HepG2 (cell line): ENCODE measurements at regions not wholly inside any gene's neighbourhood (a gene's known extent, or its start where the extent isn't known, plus 50 kb on each side); places are given as distances from the start of the nearest gene placed in this dataset.

Experiments used
- ATAC-seq: fragments of 200-7000 bp; cut with Tn5 transposase; 3 replicates; pipeline ENCODE4 v1.9.1; 2020; ENCODE audit warnings: mild to moderate bottlenecking, moderate library complexity
- BruUV-seq: library from RNA; stranded (reverse); fragments of 400-500 nt; replicated peaks from 2 replicates; lab custom pipeline; 2021; lab: Mats Ljungman, UMichigan
- CTCF ChIA-PET: fragments of 300-600 bp; formaldehyde crosslinking; extraction: SDS; loops from one replicate; lab custom pipeline; 2021; ENCODE audit warnings: low total read pairs, inconsistent platforms, low intra/inter-chr PET ratio; lab: Yijun Ruan, JAX
- POLR2A ChIA-PET: fragments of 350-600 bp; sonication (Branson Sonifier 250); formaldehyde crosslinking; loops from one replicate; lab custom pipeline; 2020; ENCODE audit warnings: antibody characterized with exemption, inconsistent platforms; lab: Yijun Ruan, JAX
- DNase-seq: peaks from one replicate; pipeline ENCODE4 v3.0.0-alpha.2; 2015; ENCODE audit warnings: low spot score
- FAIRE-seq: peaks from 3 replicates; lab custom pipeline; 2011; peaks lifted over from hg19 to GRCh38; lab: Jason Lieb, UNC
- H2AFZ ChIP-seq: one replicate; pipeline ENCODE4 v1.6.1; 2011; ENCODE audit warnings: low read length, inconsistent platforms
- H3K27ac ChIP-seq: fragments of 300-600 bp; 3 replicates; pipeline ENCODE4 v1.8.0; 2011; ENCODE audit warnings: mixed run types, mild to moderate bottlenecking, mixed read lengths, low read length, inconsistent platforms; ENCODE audit not compliant: insufficient read depth; ENCODE audit errors: extremely low read length
- H3K27me3 ChIP-seq, 2 experiments: fragments of 200-600 bp in 1 of 2; 2 replicates in 1 of 2; 3 replicates in 1 of 2; pipeline versions ENCODE4 v1.6.0 to v1.8.0; 2011; ENCODE audit warnings: low read length in 2 of 2, mild to moderate bottlenecking in 2 of 2, moderate library complexity in 2 of 2, inconsistent platforms in 1 of 2; ENCODE audit not compliant: insufficient read depth in 2 of 2, control insufficient read depth in 1 of 2
- H3K36me3 ChIP-seq, 2 experiments: fragments of 200-600 bp in 1 of 2; replicated peaks in 1 of 2; 2 replicates in 1 of 2; 3 replicates in 1 of 2; pipeline versions ENCODE4 v1.5.1 to v1.8.0; 2011; ENCODE audit warnings: low read length in 2 of 2, inconsistent platforms in 1 of 2; ENCODE audit not compliant: insufficient read depth in 2 of 2, control insufficient read depth in 1 of 2
- H3K4me1 ChIP-seq: 2 replicates; pipeline ENCODE4 v1.5.1; 2012; ENCODE audit warnings: low read length, inconsistent platforms; ENCODE audit not compliant: insufficient read depth
- H3K4me2 ChIP-seq: 2 replicates; pipeline ENCODE4 v1.6.0; 2011; ENCODE audit warnings: low read depth, low read length, inconsistent platforms
- H3K4me3 ChIP-seq, 3 experiments: fragments of 200-600 bp in 1 of 3; sonication (generic), shearing (Covaris generic) in 1 of 3; replicated peaks in 1 of 3; 2 replicates each; pipeline ENCODE4 v1.5.1; 2011 to 2016; ENCODE audit warnings: low read length in 3 of 3, inconsistent platforms in 2 of 3, low read depth in 2 of 3, mild to moderate bottlenecking in 2 of 3, control low read depth in 1 of 3, mixed read lengths in 1 of 3; ENCODE audit not compliant: insufficient read depth in 1 of 3
- H3K79me2 ChIP-seq: one replicate; pipeline ENCODE4 v1.6.1; 2011; ENCODE audit warnings: low read length, inconsistent platforms; ENCODE audit not compliant: insufficient read depth
- H3K9ac ChIP-seq: 2 replicates; pipeline ENCODE4 v1.6.0; 2011; ENCODE audit warnings: mild to moderate bottlenecking, low read depth, low read length, inconsistent platforms; ENCODE audit not compliant: insufficient read depth
- H3K9me3 ChIP-seq: 2 replicates; pipeline ENCODE4 v1.5.1; 2012; ENCODE audit warnings: mild to moderate bottlenecking, low read length
- H4K20me1 ChIP-seq: 2 replicates; pipeline ENCODE4 v1.6.0; 2011; ENCODE audit warnings: inconsistent platforms, mild to moderate bottlenecking, low read length, moderate library complexity; ENCODE audit not compliant: insufficient read depth
- HIC2 ChIP-seq: sonication (generic); formaldehyde crosslinking; IDR thresholded peaks from 2 replicates; pipeline ENCODE4 v1.9.0; 2022; ENCODE audit warnings: low read depth, missing genetic modification reagents
- KLF12 ChIP-seq: sonication (generic); formaldehyde crosslinking; IDR thresholded peaks from 2 replicates; pipeline ENCODE4 v1.4.0; 2020; ENCODE audit warnings: missing genetic modification reagents, borderline replicate concordance
- ZNF224 ChIP-seq: sonication (generic); formaldehyde crosslinking; IDR thresholded peaks from 2 replicates; pipeline ENCODE4 v1.5.0; 2020; ENCODE audit warnings: mild to moderate bottlenecking, missing genetic modification reagents
- ZNF280B ChIP-seq: sonication (generic); formaldehyde crosslinking; IDR thresholded peaks from 2 replicates; pipeline ENCODE4 v1.5.0; 2020; ENCODE audit warnings: missing genetic modification reagents, mild to moderate bottlenecking, borderline replicate concordance
- ZNF3 ChIP-seq: IDR thresholded peaks from 2 replicates; pipeline ENCODE4 v1.7.0; 2017; ENCODE audit warnings: inconsistent platforms
- ZNF768 ChIP-seq: sonication (generic); formaldehyde crosslinking; IDR thresholded peaks from 2 replicates; pipeline ENCODE4 v1.4.0; 2020; ENCODE audit warnings: missing genetic modification reagents
- ZNF784 ChIP-seq: sonication (generic); formaldehyde crosslinking; IDR thresholded peaks from 2 replicates; pipeline ENCODE4 v1.5.1; 2020; ENCODE audit warnings: missing genetic modification reagents, mild to moderate bottlenecking, borderline replicate concordance
- WGBS: methylation state at CpG from one replicate; pipeline ENCODE4 v1.1.6; 2017; ENCODE audit warnings: low lambda C conversion rate; 5-methylcytosine and 5-hydroxymethylcytosine counted together
- in situ Hi-C: cut with HindIII; loops from 2 replicates; pipeline ENCODE4 v1.10.0; 2017; ENCODE audit warnings: low pct_unique_long_range_greater_than_20kb; ENCODE audit not compliant: extremely low pct_ligation_motif_present
- intact Hi-C: fragments of 100-400 bp; cut with micrococcal nuclease; formaldehyde crosslinking; loops from one replicate; pipeline ENCODE4 v1.10.0; 2022; ENCODE audit not compliant: unreplicated experiment
- TF ChIP-seq, protein P1 (sequence below): sonication (generic); formaldehyde crosslinking; IDR thresholded peaks from 2 replicates; pipeline ENCODE4 v1.4.0; 2020; ENCODE audit warnings: missing genetic modification reagents

DNA sequence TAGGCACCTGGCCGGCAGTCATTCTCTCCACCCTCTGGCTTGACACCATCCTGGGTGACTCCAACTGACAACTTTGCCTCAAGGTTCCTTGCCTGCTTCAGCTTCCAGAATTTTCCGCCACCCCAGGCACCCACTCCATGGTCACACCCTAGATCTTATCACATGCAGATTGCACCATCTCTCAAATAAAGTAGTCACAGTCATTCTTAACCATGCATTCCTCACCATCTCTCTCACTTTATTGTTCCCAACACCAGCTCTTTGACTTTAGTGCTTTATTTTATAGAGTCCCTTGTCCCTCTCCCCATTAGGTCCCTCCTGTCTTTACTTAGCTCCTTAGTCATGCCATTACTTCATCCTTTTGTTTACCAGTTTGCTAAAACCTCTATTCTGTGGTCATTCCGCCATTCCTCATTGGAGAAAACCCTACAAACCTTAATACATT lies 351.7 kb downstream of the SPRY2 start:
- H3K9me3 ChIP-seq, result peaks cover 64% of the 10 kb centered on the region
- no peaks in the 10 kb centered on the region for H3K79me2 ChIP-seq
- TF ChIP-seq ZNF784 (CRISPR knock-in tag) (no peak), ZNF224 (CRISPR knock-in tag) (no peak), KLF12 (no peak), ZNF768 (CRISPR knock-in tag) (no peak), ZNF280B (CRISPR knock-in tag) (no peak), HIC2 (CRISPR knock-in tag) (no peak), ZNF3 (no peak)
- TF ChIP-seq, protein P1, sequence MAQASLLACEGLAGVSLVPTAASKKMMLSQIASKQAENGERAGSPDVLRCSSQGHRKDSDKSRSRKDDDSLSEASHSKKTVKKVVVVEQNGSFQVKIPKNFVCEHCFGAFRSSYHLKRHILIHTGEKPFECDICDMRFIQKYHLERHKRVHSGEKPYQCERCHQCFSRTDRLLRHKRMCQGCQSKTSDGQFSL (CRISPR knock-in tag), result no peak
- H3K4me2 ChIP-seq, result no peak overlapping the region
- ATAC-seq (no peak), DNase-seq (no peak), FAIRE-seq (no peak)
- ChIA-PET POLR2A (no interaction called here), CTCF (no interaction called here)
- no TSS peak for BruUV-seq
- H3K9ac ChIP-seq, result no peak overlapping the region
- H3K27ac ChIP-seq, result no peak overlapping the region
- no peaks in the 10 kb centered on the region for H3K4me1 ChIP-seq
- H3K4me3 ChIP-seq, result no peak overlapping the region
- intact Hi-C loops, result no loop called here
- in situ Hi-C loops, result no loop called here
- WGBS, result 47% methylated on average over 3 of the region's 3 CpGs
- H3K36me3 ChIP-seq, result no peaks in the 10 kb centered on the region
- no peaks in the 10 kb centered on the region for H3K27me3 ChIP-seq
- H2AFZ ChIP-seq, result no peak overlapping the region
- no peaks in the 10 kb centered on the region for H4K20me1 ChIP-seq
